Kidney epithelial cell (primary cell): ENCODE measurements at regions not wholly inside any gene's neighbourhood (a gene's known extent, or its start where the extent isn't known, plus 50 kb on each side); places are given as distances from the start of the nearest gene placed in this dataset.

ENCODE experiments used
- DNase-seq: peaks from one replicate; pipeline ENCODE4 v3.0.0-alpha.2; 2010; ENCODE audit warnings: low read depth
- H3K27me3 ChIP-seq: 2 replicates; pipeline ENCODE4 v1.6.0; 2011; ENCODE audit warnings: low read length; ENCODE audit not compliant: control insufficient read depth, insufficient read depth
- H3K36me3 ChIP-seq: 2 replicates; pipeline ENCODE4 v1.5.1; 2011; ENCODE audit warnings: low read length; ENCODE audit not compliant: control insufficient read depth, insufficient read depth
- H3K4me3 ChIP-seq: 2 replicates; pipeline ENCODE4 v1.5.1; 2011; ENCODE audit warnings: low read depth, mild to moderate bottlenecking, control low read depth, low read length
- CTCF ChIP-seq: IDR thresholded peaks from 2 replicates; pipeline ENCODE4 v1.5.1; 2011; ENCODE audit warnings: mild to moderate bottlenecking, moderate library complexity, low read length, control low read depth, inconsistent platforms; ENCODE audit not compliant: insufficient read depth, poor library complexity, severe bottlenecking

- Histone ChIP-seq H3K4me3 (no peak overlapping the region), H3K27me3 (no peaks in the 10 kb centered on the region), H3K36me3 (no peaks in the 10 kb centered on the region)
- no peak for TF ChIP-seq CTCF
- DNase-seq = no peak
Measured at GRCh38 chr9:7456793-7457530, 342.6 kb downstream of the DMAC1 start.

DNA sequence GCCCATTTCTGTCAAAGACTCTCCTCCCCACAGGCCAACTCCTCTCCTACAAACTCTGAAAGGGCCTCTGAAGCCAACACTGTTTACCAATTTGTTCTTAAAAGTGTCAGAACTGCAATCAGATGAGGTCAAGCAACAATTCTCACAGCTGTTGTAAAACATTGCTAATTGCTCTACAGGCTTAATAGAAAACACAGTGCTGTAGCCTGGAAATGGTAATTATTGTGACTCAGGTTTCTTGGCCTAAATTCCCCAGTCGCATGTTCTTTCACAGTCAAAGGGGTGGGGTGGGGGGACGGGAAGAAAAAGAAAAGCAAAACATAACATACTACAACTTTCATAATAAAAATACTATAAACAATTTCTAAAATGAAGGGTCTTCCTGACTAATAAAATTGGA is 343.2 kb downstream of the DMAC1 start:
- DNase-seq = no peak
- Histone ChIP-seq H3K4me3 (no peak overlapping the region), H3K27me3 (no peaks in the 10 kb centered on the region), H3K36me3 (no peaks in the 10 kb centered on the region)
- no peak for TF ChIP-seq CTCF

GRCh38 chr9:7454624-7455023 is 345.0 kb downstream of the DMAC1 start:
- Histone ChIP-seq H3K27me3 (no peaks in the 10 kb centered on the region), H3K4me3 (no peak overlapping the region), H3K36me3 (no peaks in the 10 kb centered on the region)
- TF ChIP-seq CTCF = no peak
- DNase-seq = no peak

DNA sequence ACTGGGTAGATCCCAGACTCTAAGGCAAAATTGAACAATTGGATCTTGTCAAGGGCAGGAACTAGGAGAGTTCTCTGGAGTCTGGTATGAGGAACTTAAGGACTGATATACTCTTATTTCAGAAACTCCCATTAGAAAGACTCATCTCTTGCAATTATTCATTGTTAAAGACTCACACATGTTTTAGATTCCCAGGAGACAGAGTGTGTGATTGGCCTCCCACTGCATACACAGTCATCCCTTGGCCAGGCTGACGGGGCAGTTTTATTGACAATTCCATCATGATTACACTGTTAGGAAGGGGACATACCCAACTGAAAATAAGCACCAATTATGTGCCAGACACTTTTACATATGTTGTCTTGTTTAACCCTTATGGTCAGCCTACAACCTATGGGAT is 347.2 kb downstream of the DMAC1 start:
- Histone ChIP-seq H3K27me3 (no peaks in the 10 kb centered on the region), H3K36me3 (no peaks in the 10 kb centered on the region), H3K4me3 (no peak overlapping the region)
- no peak for DNase-seq
- no peak for TF ChIP-seq CTCF

DNA sequence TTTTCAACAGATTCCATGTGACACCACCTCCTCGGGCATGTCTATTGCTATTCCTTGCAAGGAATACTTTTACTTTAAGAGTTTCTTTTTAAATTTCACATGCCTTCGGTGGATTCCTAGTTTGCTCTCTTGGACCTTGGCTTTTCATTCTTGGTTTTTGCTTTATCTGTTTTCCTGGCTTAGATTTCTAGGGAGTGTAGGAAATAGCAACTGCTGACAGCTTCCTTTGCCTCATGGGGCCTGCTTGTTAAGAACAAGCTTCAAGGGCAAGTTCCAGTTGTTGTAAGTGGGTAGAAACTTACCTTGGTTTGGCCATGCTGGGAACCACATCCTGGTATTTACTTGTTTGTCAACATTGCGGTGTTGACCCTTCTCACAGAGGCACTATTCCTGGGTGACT is 348.5 kb downstream of the DMAC1 start:
- Histone ChIP-seq H3K27me3 (no peaks in the 10 kb centered on the region), H3K36me3 (no peaks in the 10 kb centered on the region), H3K4me3 (no peak overlapping the region)
- no peak for DNase-seq
- no peak for TF ChIP-seq CTCF

DNA sequence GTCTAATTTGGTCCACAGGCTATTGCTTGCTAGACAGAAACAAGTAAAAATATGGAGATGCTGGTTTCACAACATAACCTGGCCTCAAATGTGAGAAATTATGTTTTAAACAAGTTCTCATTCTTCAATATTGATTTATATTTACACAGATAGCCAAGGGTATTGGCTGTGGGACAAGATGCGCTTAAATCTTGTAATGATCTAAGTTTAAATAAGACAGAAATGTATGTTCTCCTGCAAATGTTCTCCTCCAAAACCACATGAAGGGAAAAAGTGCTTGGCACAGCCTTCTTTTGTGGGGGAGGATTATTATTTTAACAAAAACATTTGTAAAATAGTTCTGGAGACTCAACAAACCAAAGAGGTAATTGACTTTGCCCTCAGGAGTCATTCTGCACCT is 356.0 kb downstream of the DMAC1 start:
- H3K36me3 ChIP-seq = no peaks in the 10 kb centered on the region
- no peak for DNase-seq
- H3K4me3 ChIP-seq = no peak overlapping the region
- no peaks in the 10 kb centered on the region for H3K27me3 ChIP-seq
- TF ChIP-seq CTCF = no peak
